ENCODE measurements at regions not wholly inside any gene's neighbourhood (a gene's known extent, or its start where the extent isn't known, plus 50 kb on each side); places are given as distances from the start of the nearest gene placed in this dataset.
A peak's percentile ranks its signal among the peaks of the same experiment; 100 is the strongest.

- H3K27ac ChIP-seq (ENCODE audit: low read length), result no peak overlapping the region
- no peaks in the 10 kb centered on the region for H3K27me3 ChIP-seq (ENCODE audit: control insufficient read depth, insufficient read depth)
- DNase-seq (no peak), ATAC-seq (no peak)
- no peak overlapping the region for H3K4me3 ChIP-seq (ENCODE audit: low read length)
- H3K4me1 ChIP-seq (ENCODE audit: control insufficient read depth, insufficient read depth, low read length), result no peaks in the 10 kb centered on the region
- WGBS, result 56% methylated on average over 6 of the region's 6 CpGs
- H3K9me3 ChIP-seq (ENCODE audit: control insufficient read depth, low read length), result no peaks in the 10 kb centered on the region
- intact Hi-C loops (cut with DNase I), result no loop called here
Observed at GRCh38 chr7:52146871-52147634, 830.4 kb upstream of the COBL start.

- H3K4me1 ChIP-seq (ENCODE audit: control insufficient read depth, insufficient read depth, low read length), result no peaks in the 10 kb centered on the region
- 71% methylated on average over 4 of the region's 4 CpGs for WGBS
- H3K9me3 ChIP-seq (ENCODE audit: control insufficient read depth, low read length), result no peaks in the 10 kb centered on the region
- intact Hi-C loops (cut with DNase I), result no loop called here
- no peak for ATAC-seq
- DNase-seq, result no peak
- no peak overlapping the region for H3K27ac ChIP-seq (ENCODE audit: low read length)
- H3K27me3 ChIP-seq (ENCODE audit: control insufficient read depth, insufficient read depth), result no peaks in the 10 kb centered on the region
- no peak overlapping the region for H3K4me3 ChIP-seq (ENCODE audit: low read length)
Observed at GRCh38 chr7:52143219-52143618, 826.6 kb upstream of the COBL start.

GRCh38 chr7:52140851-52141250, 824.2 kb upstream of the COBL start:
- intact Hi-C loops (cut with DNase I), result no loop called here
- ATAC-seq, result no peak
- H3K4me1 ChIP-seq (ENCODE audit: control insufficient read depth, insufficient read depth, low read length), result no peaks in the 10 kb centered on the region
- H3K4me3 ChIP-seq (ENCODE audit: low read length), result no peak overlapping the region
- no peaks in the 10 kb centered on the region for H3K9me3 ChIP-seq (ENCODE audit: control insufficient read depth, low read length)
- no peak for DNase-seq
- WGBS, result 86% methylated on average over 4 of the region's 4 CpGs
- no peak overlapping the region for H3K27ac ChIP-seq (ENCODE audit: low read length)
- no peaks in the 10 kb centered on the region for H3K27me3 ChIP-seq (ENCODE audit: control insufficient read depth, insufficient read depth)

- Histone ChIP-seq H3K4me1 (ENCODE audit: control insufficient read depth, insufficient read depth, low read length) (no peaks in the 10 kb centered on the region), H3K9me3 (ENCODE audit: control insufficient read depth, low read length) (no peaks in the 10 kb centered on the region), H3K27ac (ENCODE audit: low read length) (no peak overlapping the region), H3K4me3 (ENCODE audit: low read length) (no peak overlapping the region), H3K27me3 (ENCODE audit: control insufficient read depth, insufficient read depth) (no peaks in the 10 kb centered on the region)
- intact Hi-C loops (cut with DNase I), result no loop called here
- no peak for ATAC-seq
- DNase-seq, result no peak
Observed at GRCh38 chr7:52135403-52135802, 818.8 kb upstream of the COBL start.

- H3K9me3 ChIP-seq (ENCODE audit: control insufficient read depth, low read length), result no peaks in the 10 kb centered on the region
- H3K4me1 ChIP-seq (ENCODE audit: control insufficient read depth, insufficient read depth, low read length), result no peaks in the 10 kb centered on the region
- intact Hi-C loops (cut with DNase I), result no loop called here
- H3K4me3 ChIP-seq (ENCODE audit: low read length), result no peak overlapping the region
- no peak for DNase-seq
- no peak overlapping the region for H3K27ac ChIP-seq (ENCODE audit: low read length)
- WGBS, result 72% methylated on average over 3 of the region's 3 CpGs
- no peak for ATAC-seq
- H3K27me3 ChIP-seq (ENCODE audit: control insufficient read depth, insufficient read depth), result no peaks in the 10 kb centered on the region
Observed at GRCh38 chr7:52129278-52129677, 812.7 kb upstream of the COBL start.

- Histone ChIP-seq H3K27me3 (ENCODE audit: control insufficient read depth, insufficient read depth) (no peaks in the 10 kb centered on the region), H3K4me3 (ENCODE audit: low read length) (no peak overlapping the region), H3K27ac (ENCODE audit: low read length) (no peak overlapping the region), H3K9me3 (ENCODE audit: control insufficient read depth, low read length) (no peaks in the 10 kb centered on the region), H3K4me1 (ENCODE audit: control insufficient read depth, insufficient read depth, low read length) (no peaks in the 10 kb centered on the region)
- WGBS, result 50% methylated on average over 3 of the region's 3 CpGs
- ATAC-seq, result no peak
- intact Hi-C loops (cut with DNase I), result no loop called here
- no peak for DNase-seq
Observed at GRCh38 chr7:52120912-52121311, 804.3 kb upstream of the COBL start.

GRCh38 chr7:52119537-52119936, 802.9 kb upstream of the COBL start:
- WGBS, result 20% methylated on average over 2 of the region's 2 CpGs
- H3K9me3 ChIP-seq (ENCODE audit: control insufficient read depth, low read length), result no peaks in the 10 kb centered on the region
- no peaks in the 10 kb centered on the region for H3K27me3 ChIP-seq (ENCODE audit: control insufficient read depth, insufficient read depth)
- ATAC-seq (no peak), DNase-seq (no peak)
- intact Hi-C loops (cut with DNase I), result no loop called here
- no peaks in the 10 kb centered on the region for H3K4me1 ChIP-seq (ENCODE audit: control insufficient read depth, insufficient read depth, low read length)
- H3K27ac ChIP-seq (ENCODE audit: low read length), result no peak overlapping the region
- H3K4me3 ChIP-seq (ENCODE audit: low read length), result no peak overlapping the region

GRCh38 chr7:52114509-52114908, 797.9 kb upstream of the COBL start:
- Histone ChIP-seq H3K27me3 (ENCODE audit: control insufficient read depth, insufficient read depth) (no peaks in the 10 kb centered on the region), H3K4me3 (ENCODE audit: low read length) (no peak overlapping the region), H3K9me3 (ENCODE audit: control insufficient read depth, low read length) (no peaks in the 10 kb centered on the region), H3K4me1 (ENCODE audit: control insufficient read depth, insufficient read depth, low read length) (no peaks in the 10 kb centered on the region), H3K27ac (ENCODE audit: low read length) (no peak overlapping the region)
- intact Hi-C loops (cut with DNase I), result no loop called here
- ATAC-seq, result no peak
- no peak for DNase-seq
- 58% methylated on average over 3 of the region's 3 CpGs for whole genome bisulfite sequencing

- no peak overlapping the region for H3K4me3 ChIP-seq (ENCODE audit: low read length)
- H3K27me3 ChIP-seq (ENCODE audit: control insufficient read depth, insufficient read depth), result no peaks in the 10 kb centered on the region
- no peak overlapping the region for H3K27ac ChIP-seq (ENCODE audit: low read length)
- no peaks in the 10 kb centered on the region for H3K9me3 ChIP-seq (ENCODE audit: control insufficient read depth, low read length)
- 14% methylated on average over 2 of the region's 2 CpGs for WGBS
- intact Hi-C loops (cut with DNase I), result no loop called here
- no peaks in the 10 kb centered on the region for H3K4me1 ChIP-seq (ENCODE audit: control insufficient read depth, insufficient read depth, low read length)
- ATAC-seq (no peak), DNase-seq (no peak)
Observed at GRCh38 chr7:52114056-52114455, 797.4 kb upstream of the COBL start.

- Histone ChIP-seq H3K27ac (ENCODE audit: low read length) (no peak overlapping the region), H3K4me3 (ENCODE audit: low read length) (no peak overlapping the region), H3K4me1 (ENCODE audit: control insufficient read depth, insufficient read depth, low read length) (no peaks in the 10 kb centered on the region), H3K9me3 (ENCODE audit: control insufficient read depth, low read length) (no peaks in the 10 kb centered on the region), H3K27me3 (ENCODE audit: control insufficient read depth, insufficient read depth) (no peaks in the 10 kb centered on the region)
- intact Hi-C loops (cut with DNase I), result no loop called here
- DNase-seq (peak in 1 of 3 donors; percentile 31), ATAC-seq (no peak)
- WGBS, result 74% methylated on average over 5 of the region's 5 CpGs
Observed at GRCh38 chr7:52107355-52107754, 790.7 kb upstream of the COBL start.

- ATAC-seq (no peak), DNase-seq (no peak)
- WGBS, result 73% methylated on average over 1 of the region's 1 CpG
- H3K4me3 ChIP-seq (ENCODE audit: low read length), result no peak overlapping the region
- no peaks in the 10 kb centered on the region for H3K4me1 ChIP-seq (ENCODE audit: control insufficient read depth, insufficient read depth, low read length)
- H3K27me3 ChIP-seq (ENCODE audit: control insufficient read depth, insufficient read depth), result no peaks in the 10 kb centered on the region
- H3K9me3 ChIP-seq (ENCODE audit: control insufficient read depth, low read length), result no peaks in the 10 kb centered on the region
- intact Hi-C loops (cut with DNase I), result no loop called here
- H3K27ac ChIP-seq (ENCODE audit: low read length), result no peak overlapping the region
Observed at GRCh38 chr7:52095861-52096260, 779.3 kb upstream of the COBL start.

GRCh38 chr7:52091996-52092395, 775.4 kb upstream of the COBL start:
- no peaks in the 10 kb centered on the region for H3K27me3 ChIP-seq (ENCODE audit: control insufficient read depth, insufficient read depth)
- ATAC-seq (no peak), DNase-seq (no peak)
- no peaks in the 10 kb centered on the region for H3K9me3 ChIP-seq (ENCODE audit: control insufficient read depth, low read length)
- WGBS, result 63% methylated on average over 2 of the region's 2 CpGs
- no peak overlapping the region for H3K4me3 ChIP-seq (ENCODE audit: low read length)
- H3K4me1 ChIP-seq (ENCODE audit: control insufficient read depth, insufficient read depth, low read length), result no peaks in the 10 kb centered on the region
- H3K27ac ChIP-seq (ENCODE audit: low read length), result no peak overlapping the region
- intact Hi-C loops (cut with DNase I), result no loop called here
